ENCODE measurements at regions not wholly inside any gene's neighbourhood (a gene's known extent, or its start where the extent isn't known, plus 50 kb on each side); places are given as distances from the start of the nearest gene placed in this dataset.

- TF ChIP-seq EZH2 (IDR thresholded peaks at IDR 0.05) (no peak), POLR2AphosphoS5 (IDR thresholded peaks at IDR 0.05; ENCODE audit: borderline replicate concordance, low read depth, low read length) (no peak)
Measured at GRCh38 chr2:18230668-18231067, 329.8 kb downstream of the RDH14 start.

All from SK-N-MC (cell line).